HCT116 (cell line): ENCODE measurements at regions not wholly inside any gene's neighbourhood (a gene's known extent, or its start where the extent isn't known, plus 50 kb on each side); places are given as distances from the start of the nearest gene placed in this dataset.

Experiments
- CBX3 ChIP-seq: IDR thresholded peaks from 2 replicates; pipeline ENCODE4 v1.6.1; 2012; ENCODE audit warnings: low read depth
- EZH2 ChIP-seq: fragments of 200-600 bp; sonication (generic); IDR thresholded peaks from 2 replicates; pipeline ENCODE4 v1.6.1; 2017; ENCODE audit warnings: antibody characterized with exemption, mixed run types
- EZH2phosphoT487 ChIP-seq: fragments of 200-600 bp; IDR thresholded peaks from 2 replicates; pipeline ENCODE4 v1.6.1; 2018; ENCODE audit warnings: antibody characterized with exemption, borderline replicate concordance
- FOSL1 ChIP-seq: IDR thresholded peaks from 2 replicates; pipeline ENCODE4 v1.6.1; 2012; ENCODE audit warnings: low read depth
- JUND ChIP-seq: IDR thresholded peaks from 2 replicates; pipeline ENCODE4 v1.6.1; 2012
- POLR2A ChIP-seq: IDR thresholded peaks from 2 replicates; pipeline ENCODE4 v1.7.0; 2011; ENCODE audit warnings: borderline replicate concordance; ENCODE audit not compliant: insufficient read depth, insufficient read length; ENCODE audit errors: extremely low read depth
- POLR2AphosphoS5 ChIP-seq: IDR thresholded peaks from 2 replicates; pipeline ENCODE4 v1.6.1; 2011; ENCODE audit warnings: mild to moderate bottlenecking, low read depth, low read length, moderate library complexity
- YY1 ChIP-seq: IDR thresholded peaks from 2 replicates; pipeline ENCODE4 v1.6.1; 2011; ENCODE audit warnings: low read length, low read depth, moderate library complexity, mild to moderate bottlenecking; ENCODE audit not compliant: insufficient replicate concordance; ENCODE audit errors: extremely low read depth
- TF ChIP-seq, protein P1 (sequence below), 3 experiments: fragments of 200-600 bp in 1 of 3; sonication (generic) in 1 of 3; IDR thresholded peaks in 2 of 3; conservative IDR thresholded peaks in 1 of 3; 2 replicates each; pipeline ENCODE4 v1.5.1; 2012 to 2017; ENCODE audit warnings: low read depth in 2 of 3, low read length in 2 of 3, antibody characterized with exemption in 1 of 3, borderline replicate concordance in 1 of 3, control low read depth in 1 of 3, mild to moderate bottlenecking in 1 of 3, mixed read lengths in 1 of 3, mixed run types in 1 of 3, moderate library complexity in 1 of 3; ENCODE audit not compliant: insufficient read depth in 1 of 3
- TF ChIP-seq, protein P2 (sequence below): IDR thresholded peaks from 2 replicates; pipeline ENCODE4 v1.6.1; 2011; ENCODE audit warnings: mild to moderate bottlenecking, low read length, moderate library complexity; ENCODE audit not compliant: insufficient replicate concordance; ENCODE audit errors: extremely low read depth
- TF ChIP-seq, protein P3 (sequence below): IDR thresholded peaks from 2 replicates; pipeline ENCODE4 v1.6.1; 2012
- TF ChIP-seq, protein P4 (sequence below): IDR thresholded peaks from 2 replicates; pipeline ENCODE4 v1.6.1; 2012
- TF ChIP-seq, protein P5 (sequence below): IDR thresholded peaks from 2 replicates; pipeline ENCODE4 v1.6.1; 2012; ENCODE audit warnings: low read depth

DNA sequence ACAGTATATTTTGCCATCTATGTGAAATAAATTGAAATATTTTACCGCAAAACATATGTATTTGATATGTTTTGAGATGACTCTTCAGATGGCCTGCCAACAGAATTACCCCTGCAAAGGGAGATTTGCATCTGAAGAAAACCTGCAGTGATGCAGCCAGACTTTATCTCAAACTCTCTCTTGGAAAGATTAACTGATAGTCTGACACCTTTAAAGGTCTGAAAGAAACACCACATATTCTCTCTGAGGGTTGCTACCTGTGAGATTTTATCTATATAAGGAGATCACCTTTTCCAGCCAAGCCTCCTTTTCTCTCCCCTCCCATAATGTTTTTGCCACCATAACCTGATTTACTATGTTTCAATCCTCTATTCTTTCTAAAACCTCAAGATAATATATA is 1106.3 kb upstream of the IGFBP7 start:
- no peak for TF ChIP-seq POLR2AphosphoS5
- TF ChIP-seq, protein P1, sequence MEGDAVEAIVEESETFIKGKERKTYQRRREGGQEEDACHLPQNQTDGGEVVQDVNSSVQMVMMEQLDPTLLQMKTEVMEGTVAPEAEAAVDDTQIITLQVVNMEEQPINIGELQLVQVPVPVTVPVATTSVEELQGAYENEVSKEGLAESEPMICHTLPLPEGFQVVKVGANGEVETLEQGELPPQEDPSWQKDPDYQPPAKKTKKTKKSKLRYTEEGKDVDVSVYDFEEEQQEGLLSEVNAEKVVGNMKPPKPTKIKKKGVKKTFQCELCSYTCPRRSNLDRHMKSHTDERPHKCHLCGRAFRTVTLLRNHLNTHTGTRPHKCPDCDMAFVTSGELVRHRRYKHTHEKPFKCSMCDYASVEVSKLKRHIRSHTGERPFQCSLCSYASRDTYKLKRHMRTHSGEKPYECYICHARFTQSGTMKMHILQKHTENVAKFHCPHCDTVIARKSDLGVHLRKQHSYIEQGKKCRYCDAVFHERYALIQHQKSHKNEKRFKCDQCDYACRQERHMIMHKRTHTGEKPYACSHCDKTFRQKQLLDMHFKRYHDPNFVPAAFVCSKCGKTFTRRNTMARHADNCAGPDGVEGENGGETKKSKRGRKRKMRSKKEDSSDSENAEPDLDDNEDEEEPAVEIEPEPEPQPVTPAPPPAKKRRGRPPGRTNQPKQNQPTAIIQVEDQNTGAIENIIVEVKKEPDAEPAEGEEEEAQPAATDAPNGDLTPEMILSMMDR (IDR thresholded peaks at IDR 0.05 in 2 of 3, conservative IDR thresholded peaks at IDR 0.05 in 1 of 3; ENCODE audit: borderline replicate concordance in 1 of 3, insufficient read depth in 1 of 3, low read depth in 2 of 3, low read length in 2 of 3) = no peak
- TF ChIP-seq, protein P2, sequence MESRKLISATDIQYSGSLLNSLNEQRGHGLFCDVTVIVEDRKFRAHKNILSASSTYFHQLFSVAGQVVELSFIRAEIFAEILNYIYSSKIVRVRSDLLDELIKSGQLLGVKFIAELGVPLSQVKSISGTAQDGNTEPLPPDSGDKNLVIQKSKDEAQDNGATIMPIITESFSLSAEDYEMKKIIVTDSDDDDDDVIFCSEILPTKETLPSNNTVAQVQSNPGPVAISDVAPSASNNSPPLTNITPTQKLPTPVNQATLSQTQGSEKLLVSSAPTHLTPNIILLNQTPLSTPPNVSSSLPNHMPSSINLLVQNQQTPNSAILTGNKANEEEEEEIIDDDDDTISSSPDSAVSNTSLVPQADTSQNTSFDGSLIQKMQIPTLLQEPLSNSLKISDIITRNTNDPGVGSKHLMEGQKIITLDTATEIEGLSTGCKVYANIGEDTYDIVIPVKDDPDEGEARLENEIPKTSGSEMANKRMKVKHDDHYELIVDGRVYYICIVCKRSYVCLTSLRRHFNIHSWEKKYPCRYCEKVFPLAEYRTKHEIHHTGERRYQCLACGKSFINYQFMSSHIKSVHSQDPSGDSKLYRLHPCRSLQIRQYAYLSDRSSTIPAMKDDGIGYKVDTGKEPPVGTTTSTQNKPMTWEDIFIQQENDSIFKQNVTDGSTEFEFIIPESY = no peak
- TF ChIP-seq EZH2phosphoT487 = no peak
- no peak for TF ChIP-seq JUND
- TF ChIP-seq EZH2 = no peak
- TF ChIP-seq, protein P3, sequence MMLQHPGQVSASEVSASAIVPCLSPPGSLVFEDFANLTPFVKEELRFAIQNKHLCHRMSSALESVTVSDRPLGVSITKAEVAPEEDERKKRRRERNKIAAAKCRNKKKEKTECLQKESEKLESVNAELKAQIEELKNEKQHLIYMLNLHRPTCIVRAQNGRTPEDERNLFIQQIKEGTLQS = no peak
- TF ChIP-seq, protein P4, sequence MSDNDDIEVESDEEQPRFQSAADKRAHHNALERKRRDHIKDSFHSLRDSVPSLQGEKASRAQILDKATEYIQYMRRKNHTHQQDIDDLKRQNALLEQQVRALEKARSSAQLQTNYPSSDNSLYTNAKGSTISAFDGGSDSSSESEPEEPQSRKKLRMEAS = no peak
- TF ChIP-seq, protein P5, sequence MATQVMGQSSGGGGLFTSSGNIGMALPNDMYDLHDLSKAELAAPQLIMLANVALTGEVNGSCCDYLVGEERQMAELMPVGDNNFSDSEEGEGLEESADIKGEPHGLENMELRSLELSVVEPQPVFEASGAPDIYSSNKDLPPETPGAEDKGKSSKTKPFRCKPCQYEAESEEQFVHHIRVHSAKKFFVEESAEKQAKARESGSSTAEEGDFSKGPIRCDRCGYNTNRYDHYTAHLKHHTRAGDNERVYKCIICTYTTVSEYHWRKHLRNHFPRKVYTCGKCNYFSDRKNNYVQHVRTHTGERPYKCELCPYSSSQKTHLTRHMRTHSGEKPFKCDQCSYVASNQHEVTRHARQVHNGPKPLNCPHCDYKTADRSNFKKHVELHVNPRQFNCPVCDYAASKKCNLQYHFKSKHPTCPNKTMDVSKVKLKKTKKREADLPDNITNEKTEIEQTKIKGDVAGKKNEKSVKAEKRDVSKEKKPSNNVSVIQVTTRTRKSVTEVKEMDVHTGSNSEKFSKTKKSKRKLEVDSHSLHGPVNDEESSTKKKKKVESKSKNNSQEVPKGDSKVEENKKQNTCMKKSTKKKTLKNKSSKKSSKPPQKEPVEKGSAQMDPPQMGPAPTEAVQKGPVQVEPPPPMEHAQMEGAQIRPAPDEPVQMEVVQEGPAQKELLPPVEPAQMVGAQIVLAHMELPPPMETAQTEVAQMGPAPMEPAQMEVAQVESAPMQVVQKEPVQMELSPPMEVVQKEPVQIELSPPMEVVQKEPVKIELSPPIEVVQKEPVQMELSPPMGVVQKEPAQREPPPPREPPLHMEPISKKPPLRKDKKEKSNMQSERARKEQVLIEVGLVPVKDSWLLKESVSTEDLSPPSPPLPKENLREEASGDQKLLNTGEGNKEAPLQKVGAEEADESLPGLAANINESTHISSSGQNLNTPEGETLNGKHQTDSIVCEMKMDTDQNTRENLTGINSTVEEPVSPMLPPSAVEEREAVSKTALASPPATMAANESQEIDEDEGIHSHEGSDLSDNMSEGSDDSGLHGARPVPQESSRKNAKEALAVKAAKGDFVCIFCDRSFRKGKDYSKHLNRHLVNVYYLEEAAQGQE = no peak
- TF ChIP-seq POLR2A = no peak
- no peak for TF ChIP-seq YY1
- no peak for TF ChIP-seq FOSL1
- TF ChIP-seq CBX3 = no peak
